GM12864 (cell line): ENCODE measurements at regions not wholly inside any gene's neighbourhood (a gene's known extent, or its start where the extent isn't known, plus 50 kb on each side); places are given as distances from the start of the nearest gene placed in this dataset.

Experiments used
- DNase-seq: peaks from one replicate; pipeline ENCODE4 v3.0.0-alpha.2; 2011; ENCODE audit warnings: low read depth
- H3K4me3 ChIP-seq: 2 replicates; pipeline ENCODE4 v1.5.1; 2011; ENCODE audit warnings: mild to moderate bottlenecking, low read depth, low read length, control low read depth
- TF ChIP-seq, protein P1 (sequence below): IDR thresholded peaks from 2 replicates; pipeline ENCODE4 v1.5.1; 2011; ENCODE audit warnings: low read depth, mild to moderate bottlenecking, moderate library complexity, low read length, control low read depth, inconsistent platforms; ENCODE audit errors: missing control alignments

DNA sequence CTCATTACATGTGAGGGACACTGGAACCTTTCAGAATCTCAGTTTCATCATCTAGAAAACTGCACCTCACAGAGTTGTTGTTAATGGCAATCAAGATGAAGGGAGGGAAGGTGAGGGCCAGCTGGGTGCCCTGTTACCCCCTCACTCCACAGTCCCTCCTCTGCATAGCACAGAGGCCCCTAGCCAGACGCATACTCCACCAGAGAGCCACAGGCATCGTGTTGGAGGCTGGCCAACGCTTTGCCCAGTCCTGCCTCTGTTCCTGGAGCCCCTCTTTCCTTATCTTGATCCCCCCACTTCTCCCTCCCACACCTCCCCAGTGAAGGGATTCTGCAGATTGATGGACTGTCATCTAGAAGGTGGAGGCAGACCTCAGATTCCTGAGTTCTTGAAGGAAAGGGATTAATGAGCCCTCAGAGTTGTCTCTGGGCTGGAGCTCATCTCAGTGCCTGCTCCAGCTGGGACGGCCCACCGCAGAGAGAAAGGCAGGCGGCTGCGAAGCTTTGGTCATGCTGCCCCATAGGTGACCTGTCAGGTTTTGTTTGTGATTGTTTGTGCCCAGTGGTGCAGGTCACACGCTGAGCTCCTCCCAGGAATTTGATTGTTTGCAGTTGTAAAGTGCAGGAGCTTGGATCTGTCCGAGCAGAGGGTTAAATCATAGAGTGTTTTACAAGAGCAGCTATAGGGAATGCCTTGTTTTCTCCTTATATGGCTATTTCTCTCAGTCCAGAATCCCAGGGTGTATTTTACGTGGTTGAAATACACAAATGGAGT lies 487.3 kb downstream of the CCDC171 start:
- DNase-seq: no peak
- TF ChIP-seq, protein P1, sequence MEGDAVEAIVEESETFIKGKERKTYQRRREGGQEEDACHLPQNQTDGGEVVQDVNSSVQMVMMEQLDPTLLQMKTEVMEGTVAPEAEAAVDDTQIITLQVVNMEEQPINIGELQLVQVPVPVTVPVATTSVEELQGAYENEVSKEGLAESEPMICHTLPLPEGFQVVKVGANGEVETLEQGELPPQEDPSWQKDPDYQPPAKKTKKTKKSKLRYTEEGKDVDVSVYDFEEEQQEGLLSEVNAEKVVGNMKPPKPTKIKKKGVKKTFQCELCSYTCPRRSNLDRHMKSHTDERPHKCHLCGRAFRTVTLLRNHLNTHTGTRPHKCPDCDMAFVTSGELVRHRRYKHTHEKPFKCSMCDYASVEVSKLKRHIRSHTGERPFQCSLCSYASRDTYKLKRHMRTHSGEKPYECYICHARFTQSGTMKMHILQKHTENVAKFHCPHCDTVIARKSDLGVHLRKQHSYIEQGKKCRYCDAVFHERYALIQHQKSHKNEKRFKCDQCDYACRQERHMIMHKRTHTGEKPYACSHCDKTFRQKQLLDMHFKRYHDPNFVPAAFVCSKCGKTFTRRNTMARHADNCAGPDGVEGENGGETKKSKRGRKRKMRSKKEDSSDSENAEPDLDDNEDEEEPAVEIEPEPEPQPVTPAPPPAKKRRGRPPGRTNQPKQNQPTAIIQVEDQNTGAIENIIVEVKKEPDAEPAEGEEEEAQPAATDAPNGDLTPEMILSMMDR: no peak
- H3K4me3 ChIP-seq: no peak overlapping the region

GRCh38 chr9:16043756-16044578 lies 491.1 kb downstream of the CCDC171 start:
- no peak for DNase-seq
- no peak overlapping the region for H3K4me3 ChIP-seq

DNA sequence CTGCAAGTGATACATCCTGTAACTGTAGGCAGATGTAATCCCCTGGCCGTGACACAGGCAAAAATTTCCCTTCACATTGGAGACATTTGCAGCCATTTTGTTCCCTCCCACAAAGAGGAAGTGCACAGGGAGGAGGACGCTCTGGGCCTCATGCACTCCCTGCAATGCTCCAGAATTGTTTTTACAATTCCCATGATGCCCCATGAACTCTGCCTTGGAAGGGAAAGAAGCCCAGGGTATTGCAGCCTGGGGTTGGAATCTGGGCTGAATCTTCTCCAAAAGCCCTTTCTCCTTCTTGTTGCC lies 491.7 kb downstream of the CCDC171 start:
- TF ChIP-seq, protein P1: no peak
- DNase-seq: no peak

More at GRCh38 chr9:16043756-16044578, 491.1 kb downstream of the CCDC171 start:
- TF ChIP-seq, protein P1: no peak

DNA sequence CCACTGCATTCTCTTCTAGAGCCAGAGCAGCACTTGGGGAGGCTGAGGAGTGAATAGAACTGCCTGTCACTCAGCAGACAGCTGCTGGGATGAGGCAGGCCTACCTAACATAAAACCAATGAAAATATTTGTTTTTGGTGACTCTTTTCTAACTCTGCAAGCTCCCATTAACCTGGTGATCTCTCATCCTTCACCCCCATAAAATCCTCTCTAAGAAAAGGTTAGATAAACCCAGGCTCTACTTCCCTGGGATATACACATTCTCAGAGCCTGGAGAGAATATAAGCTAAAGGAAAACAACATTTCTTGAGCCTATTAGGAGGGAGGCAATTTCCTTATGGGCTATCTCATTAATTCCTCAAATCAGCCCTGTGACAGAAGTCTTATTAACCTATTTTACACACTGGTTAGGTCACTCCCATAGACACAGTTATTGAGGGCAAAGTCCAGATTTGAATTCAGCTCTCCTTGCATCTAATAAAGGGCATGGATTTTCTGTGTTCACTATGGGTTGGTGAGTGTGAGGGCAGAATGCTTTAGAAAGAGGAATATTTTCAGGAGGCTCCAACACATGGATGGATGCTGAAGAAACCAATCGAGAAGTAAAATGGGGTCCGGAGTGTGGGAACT lies 492.9 kb downstream of the CCDC171 start:
- no peak overlapping the region for H3K4me3 ChIP-seq
- no peak for DNase-seq
- TF ChIP-seq, protein P1: no peak

More for the DNA sequence above, 491.7 kb downstream of the CCDC171 start:
- H3K4me3 ChIP-seq: no peak overlapping the region

DNA sequence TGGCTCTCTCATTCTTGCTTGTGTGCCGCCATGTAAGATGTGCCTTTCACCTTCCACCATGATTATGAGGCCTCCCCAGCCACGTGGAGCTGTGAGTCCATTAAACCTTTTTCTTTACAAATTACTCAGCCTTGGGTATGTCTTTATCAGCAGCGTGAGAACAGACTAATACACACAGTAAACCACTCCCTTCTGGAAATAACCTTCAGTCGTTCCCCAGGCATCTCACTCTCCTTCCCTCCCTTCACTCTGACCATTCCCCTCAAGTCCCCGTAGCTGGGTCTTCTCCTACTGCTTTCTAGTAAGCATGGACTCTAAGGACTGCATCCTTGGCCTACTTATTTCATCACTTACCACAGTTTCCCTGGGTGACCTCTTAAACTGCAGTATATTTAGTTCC lies 493.9 kb downstream of the CCDC171 start:
- no peak for DNase-seq
- no peak overlapping the region for H3K4me3 ChIP-seq
- TF ChIP-seq, protein P1: no peak

DNA sequence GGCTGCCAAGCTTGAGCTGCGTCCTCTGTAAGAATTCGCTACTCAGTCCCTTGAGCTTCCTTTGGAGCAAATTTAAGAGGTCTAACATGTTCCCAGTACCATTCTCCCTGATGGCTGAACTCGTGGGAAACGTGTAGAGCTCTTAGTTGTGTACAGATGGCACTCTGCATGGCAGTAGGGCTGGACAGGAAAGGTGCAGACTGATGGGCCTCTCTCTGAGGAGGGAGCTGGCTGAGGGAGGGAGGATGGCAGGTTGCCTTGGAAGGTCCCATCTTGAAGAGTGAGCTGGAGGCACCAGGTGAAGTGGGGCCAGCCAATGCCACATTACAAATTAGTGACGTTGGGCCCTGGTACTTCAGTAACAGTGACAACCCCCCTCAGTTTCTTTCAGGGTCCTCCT lies 495.3 kb downstream of the CCDC171 start:
- TF ChIP-seq, protein P1: no peak
- no peak for DNase-seq
- H3K4me3 ChIP-seq: no peak overlapping the region
